Ovary (tissue), 3 donors: ENCODE measurements at regions not wholly inside any gene's neighbourhood (a gene's known extent, or its start where the extent isn't known, plus 50 kb on each side); places are given as distances from the start of the nearest gene placed in this dataset.

Experiments
- EP300 ChIP-seq: sonication (generic); formaldehyde crosslinking; IDR thresholded peaks from one replicate; pipeline ENCODE4 v1.6.1; 2017; ENCODE audit warnings: antibody characterized with exemption
- TF ChIP-seq, protein P1 (sequence below), 3 donors: fragments of 450-650 bp in 2 of 3; fragments of 200-600 bp in 1 of 3; IDR thresholded peaks; one replicate each; pipeline versions ENCODE4 v1.5.1 to v1.8.0; 2016 to 2022; ENCODE audit warnings: antibody characterized with exemption in 3 of 3, mild to moderate bottlenecking in 1 of 3
- donor health status: DM: no; HTN: no; CAD: no.

DNA sequence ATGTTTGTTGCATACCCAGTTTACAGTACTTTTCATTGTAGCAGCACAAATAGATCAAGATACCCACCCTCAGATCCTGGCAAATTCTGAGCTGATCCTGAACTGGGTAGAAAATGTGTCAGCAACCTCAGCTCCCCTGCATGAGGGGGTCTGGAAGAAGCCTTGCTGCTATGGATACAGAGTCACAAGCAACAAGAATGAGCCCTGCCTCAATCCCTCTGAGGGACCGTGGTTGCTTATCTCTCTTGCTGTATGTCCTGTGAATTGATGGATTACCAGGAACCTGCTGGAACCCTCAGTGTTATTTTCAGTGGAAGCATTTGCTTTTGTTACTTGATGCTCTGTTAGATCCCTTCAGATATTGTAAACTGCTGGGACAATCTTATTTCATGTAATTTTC is 331.0 kb downstream of the STIM2 start:
- TF ChIP-seq, protein P1, sequence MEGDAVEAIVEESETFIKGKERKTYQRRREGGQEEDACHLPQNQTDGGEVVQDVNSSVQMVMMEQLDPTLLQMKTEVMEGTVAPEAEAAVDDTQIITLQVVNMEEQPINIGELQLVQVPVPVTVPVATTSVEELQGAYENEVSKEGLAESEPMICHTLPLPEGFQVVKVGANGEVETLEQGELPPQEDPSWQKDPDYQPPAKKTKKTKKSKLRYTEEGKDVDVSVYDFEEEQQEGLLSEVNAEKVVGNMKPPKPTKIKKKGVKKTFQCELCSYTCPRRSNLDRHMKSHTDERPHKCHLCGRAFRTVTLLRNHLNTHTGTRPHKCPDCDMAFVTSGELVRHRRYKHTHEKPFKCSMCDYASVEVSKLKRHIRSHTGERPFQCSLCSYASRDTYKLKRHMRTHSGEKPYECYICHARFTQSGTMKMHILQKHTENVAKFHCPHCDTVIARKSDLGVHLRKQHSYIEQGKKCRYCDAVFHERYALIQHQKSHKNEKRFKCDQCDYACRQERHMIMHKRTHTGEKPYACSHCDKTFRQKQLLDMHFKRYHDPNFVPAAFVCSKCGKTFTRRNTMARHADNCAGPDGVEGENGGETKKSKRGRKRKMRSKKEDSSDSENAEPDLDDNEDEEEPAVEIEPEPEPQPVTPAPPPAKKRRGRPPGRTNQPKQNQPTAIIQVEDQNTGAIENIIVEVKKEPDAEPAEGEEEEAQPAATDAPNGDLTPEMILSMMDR (IDR thresholded peaks at IDR 0.05): no peak
- TF ChIP-seq EP300: no peak
